ENCODE measurements at regions not wholly inside any gene's neighbourhood (a gene's known extent, or its start where the extent isn't known, plus 50 kb on each side); places are given as distances from the start of the nearest gene placed in this dataset.

DNA sequence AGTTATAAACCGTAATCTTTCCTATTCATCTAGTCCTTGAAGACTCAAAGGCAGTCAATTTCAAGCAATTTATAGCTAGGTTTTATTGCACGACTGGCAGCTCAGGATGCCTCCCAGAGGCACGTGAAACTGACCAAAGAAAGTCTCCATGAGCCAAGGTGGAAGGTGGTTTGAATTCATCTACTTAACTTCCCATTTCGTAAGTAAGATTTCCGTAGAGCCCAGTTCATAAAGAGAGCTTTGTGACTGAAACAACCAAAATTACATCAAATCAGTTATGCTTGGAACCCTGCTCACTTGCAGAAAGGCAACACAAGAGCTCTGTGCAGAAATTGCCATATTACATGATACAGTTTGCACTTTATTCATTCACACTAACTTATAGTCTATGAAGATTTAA lies 556.0 kb downstream of the TRIML1 start:
- TF ChIP-seq, protein P1, sequence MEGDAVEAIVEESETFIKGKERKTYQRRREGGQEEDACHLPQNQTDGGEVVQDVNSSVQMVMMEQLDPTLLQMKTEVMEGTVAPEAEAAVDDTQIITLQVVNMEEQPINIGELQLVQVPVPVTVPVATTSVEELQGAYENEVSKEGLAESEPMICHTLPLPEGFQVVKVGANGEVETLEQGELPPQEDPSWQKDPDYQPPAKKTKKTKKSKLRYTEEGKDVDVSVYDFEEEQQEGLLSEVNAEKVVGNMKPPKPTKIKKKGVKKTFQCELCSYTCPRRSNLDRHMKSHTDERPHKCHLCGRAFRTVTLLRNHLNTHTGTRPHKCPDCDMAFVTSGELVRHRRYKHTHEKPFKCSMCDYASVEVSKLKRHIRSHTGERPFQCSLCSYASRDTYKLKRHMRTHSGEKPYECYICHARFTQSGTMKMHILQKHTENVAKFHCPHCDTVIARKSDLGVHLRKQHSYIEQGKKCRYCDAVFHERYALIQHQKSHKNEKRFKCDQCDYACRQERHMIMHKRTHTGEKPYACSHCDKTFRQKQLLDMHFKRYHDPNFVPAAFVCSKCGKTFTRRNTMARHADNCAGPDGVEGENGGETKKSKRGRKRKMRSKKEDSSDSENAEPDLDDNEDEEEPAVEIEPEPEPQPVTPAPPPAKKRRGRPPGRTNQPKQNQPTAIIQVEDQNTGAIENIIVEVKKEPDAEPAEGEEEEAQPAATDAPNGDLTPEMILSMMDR (IDR thresholded peaks at IDR 0.05): no peak
- no peak overlapping the region for H3K4me3 Mint-ChIP-seq
- no peaks in the 10 kb centered on the region for H3K27me3 Mint-ChIP-seq
- peaks cover 0 to 4% of the 10 kb centered on the region in 2 experiments for H3K9me3 ChIP-seq (ENCODE audit: control insufficient read depth in 1 of 2, insufficient read depth in 1 of 2, low read length in 2 of 2)
- ChIA-PET POLR2A (no interaction called here), CTCF (no interaction called here)
- no peaks in the 10 kb centered on the region for H3K27me3 ChIP-seq (ENCODE audit: control insufficient read depth in 1 of 2, insufficient read depth in 2 of 2, low read length in 2 of 2)
- no peaks in the 10 kb centered on the region for H3K4me1 Mint-ChIP-seq (ENCODE audit: low read depth)
- H3K36me3 Mint-ChIP-seq (ENCODE audit: low read depth): no peaks in the 10 kb centered on the region
- H3K9me3 Mint-ChIP-seq: peaks cover 8% of the 10 kb centered on the region
- intact Hi-C loops (cut with DNase I, micrococcal nuclease): no loop called here
- no peak overlapping the region for H3K27ac Mint-ChIP-seq
- no peak for ATAC-seq (ENCODE audit: poor library complexity)
- no peak for DNase-seq
- H3K4me3 ChIP-seq (ENCODE audit: low read length): no peak overlapping the region
- H3K4me1 ChIP-seq (ENCODE audit: insufficient read depth, low read length): no peaks in the 10 kb centered on the region
- H3K36me3 ChIP-seq (ENCODE audit: insufficient read depth, low read length): no peaks in the 10 kb centered on the region
- no peak overlapping the region for H3K27ac ChIP-seq (ENCODE audit: low read depth in 1 of 2, low read length in 2 of 2)

DNA sequence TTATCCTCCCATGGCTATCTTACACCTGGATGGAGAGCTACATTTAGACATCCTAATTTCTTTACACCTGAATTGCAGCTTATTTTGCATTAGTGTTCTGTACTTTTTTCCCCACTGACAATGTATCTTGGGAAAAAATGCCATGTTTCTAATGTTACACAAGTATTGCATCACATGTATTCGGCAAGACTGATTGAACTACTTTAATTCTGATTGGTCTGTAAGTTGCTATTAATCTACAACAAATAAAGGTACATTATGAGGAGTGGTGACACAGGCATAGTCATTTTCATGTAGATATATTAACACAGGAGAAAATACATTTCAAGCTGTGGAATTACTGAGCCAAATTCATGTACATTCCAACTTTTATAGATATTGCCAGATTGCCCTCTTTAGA lies 558.0 kb downstream of the TRIML1 start:
- no peaks in the 10 kb centered on the region for H3K27me3 ChIP-seq (ENCODE audit: control insufficient read depth in 1 of 2, insufficient read depth in 2 of 2, low read length in 2 of 2)
- no peaks in the 10 kb centered on the region for H3K27me3 Mint-ChIP-seq
- no peak for DNase-seq
- no peak overlapping the region for H3K27ac ChIP-seq (ENCODE audit: low read depth in 1 of 2, low read length in 2 of 2)
- H3K27ac Mint-ChIP-seq: no peak overlapping the region
- no peaks in the 10 kb centered on the region for H3K36me3 ChIP-seq (ENCODE audit: insufficient read depth, low read length)
- H3K4me1 Mint-ChIP-seq (ENCODE audit: low read depth): no peaks in the 10 kb centered on the region
- TF ChIP-seq, protein P1 (IDR thresholded peaks at IDR 0.05): no peak
- H3K4me1 ChIP-seq (ENCODE audit: insufficient read depth, low read length): no peaks in the 10 kb centered on the region
- ATAC-seq (ENCODE audit: poor library complexity): no peak
- POLR2A ChIA-PET: no interaction called here
- no peak overlapping the region for H3K4me3 ChIP-seq (ENCODE audit: low read length)
- intact Hi-C loops (cut with DNase I, micrococcal nuclease): no loop called here
- peaks cover 0 to 1% of the 10 kb centered on the region in 2 experiments for H3K9me3 ChIP-seq (ENCODE audit: control insufficient read depth in 1 of 2, insufficient read depth in 1 of 2, low read length in 2 of 2)
- peaks cover 4% of the 10 kb centered on the region for H3K9me3 Mint-ChIP-seq
- no peaks in the 10 kb centered on the region for H3K36me3 Mint-ChIP-seq (ENCODE audit: low read depth)
- H3K4me3 Mint-ChIP-seq: no peak overlapping the region
- CTCF ChIA-PET: no interaction called here

DNA sequence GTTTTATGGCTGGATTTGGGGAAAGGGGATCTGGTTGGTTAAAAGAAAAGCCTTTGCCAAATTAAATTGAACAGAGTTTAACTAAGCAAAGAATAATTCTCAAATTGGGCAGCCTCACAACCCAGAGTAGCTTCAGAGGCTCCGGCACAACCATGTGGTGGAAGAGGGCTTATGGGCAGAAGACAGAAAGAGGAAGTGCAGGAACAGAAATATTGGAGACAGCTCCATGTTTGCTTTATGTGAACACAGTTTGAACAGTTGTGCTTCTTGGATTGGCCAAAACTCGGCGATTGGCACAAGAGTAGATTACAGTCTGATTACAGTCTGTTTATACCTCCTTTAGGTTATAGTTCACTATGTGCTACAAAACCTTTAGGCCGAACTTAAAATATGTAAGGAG lies 562.7 kb downstream of the TRIML1 start:
- Histone ChIP-seq H3K4me1 (ENCODE audit: insufficient read depth, low read length) (no peaks in the 10 kb centered on the region), H3K27me3 (ENCODE audit: control insufficient read depth in 1 of 2, insufficient read depth in 2 of 2, low read length in 2 of 2) (no peaks in the 10 kb centered on the region), H3K4me3 (ENCODE audit: low read length) (no peak overlapping the region), H3K27ac (ENCODE audit: low read depth in 1 of 2, low read length in 2 of 2) (no peak overlapping the region), H3K36me3 (ENCODE audit: insufficient read depth, low read length) (no peaks in the 10 kb centered on the region), H3K9me3 (ENCODE audit: control insufficient read depth in 1 of 2, insufficient read depth in 1 of 2, low read length in 2 of 2) (peaks cover 0 to 10% of the 10 kb centered on the region in 2 experiments)
- POLR2A ChIA-PET: no interaction called here
- Mint-ChIP-seq H3K4me1 (ENCODE audit: low read depth) (no peaks in the 10 kb centered on the region), H3K36me3 (ENCODE audit: low read depth) (no peaks in the 10 kb centered on the region), H3K4me3 (no peak overlapping the region), H3K27ac (no peak overlapping the region), H3K27me3 (no peaks in the 10 kb centered on the region), H3K9me3 (peaks cover 5% of the 10 kb centered on the region)
- CTCF ChIA-PET: no interaction called here
- ATAC-seq (ENCODE audit: poor library complexity): no peak
- DNase-seq: no peak
- TF ChIP-seq, protein P1 (IDR thresholded peaks at IDR 0.05): no peak
- intact Hi-C loops (cut with DNase I, micrococcal nuclease): no loop called here

Measured in CD4-positive, alpha-beta T cell (primary cell).